Stimulated activated effector memory CD8-positive, alpha-beta T cell treated with anti-CD3 and anti-CD28 coated beads, Interleukin-12 subunit alpha, Interleukin-12 subunit beta, amount 100 ng/mL, for 72 hours (primary cell): ENCODE measurements at regions not wholly inside any gene's neighbourhood (a gene's known extent, or its start where the extent isn't known, plus 50 kb on each side); places are given as distances from the start of the nearest gene placed in this dataset.
A peak's percentile ranks its signal among the peaks of the same experiment; 100 is the strongest.

ENCODE experiments used
- ATAC-seq: fragments of 150-1000 bp; cut with Tn5 transposase; 2 replicates; pipeline ENCODE4 v1.10.0; 2021
- DNase-seq, 2 donors: peaks; one replicate each; pipeline ENCODE4 v3.0.0; 2021 to 2022; ENCODE audit warnings: low spot score in 2 of 2
- H3K27ac Mint-ChIP-seq: one replicate; pipeline ENCODE4 v1.8.0; 2022; ENCODE audit warnings: mild to moderate bottlenecking, mixed read lengths
- H3K36me3 Mint-ChIP-seq: one replicate; pipeline ENCODE4 v1.8.0; 2022; ENCODE audit warnings: mild to moderate bottlenecking, mixed read lengths
- H3K4me1 Mint-ChIP-seq: one replicate; pipeline ENCODE4 v1.8.0; 2022; ENCODE audit warnings: mixed read lengths
- H3K4me3 Mint-ChIP-seq: one replicate; pipeline ENCODE4 v1.8.0; 2022; ENCODE audit warnings: mild to moderate bottlenecking, mixed read lengths
- H3K9me3 Mint-ChIP-seq: one replicate; pipeline ENCODE4 v1.8.0; 2022; ENCODE audit warnings: mixed read lengths

- Mint-ChIP-seq H3K4me1 (no peaks in the 10 kb centered on the region), H3K36me3 (no peaks in the 10 kb centered on the region), H3K27ac (no peak overlapping the region), H3K9me3 (no peaks in the 10 kb centered on the region), H3K4me3 (no peak overlapping the region)
- DNase-seq (no peak), ATAC-seq (no peak)
Observed at GRCh38 chr15:73803806-73804205, 50.7 kb upstream of the INSYN1 start.

GRCh38 chr15:73805504-73806089 is 52.4 kb upstream of the INSYN1 start:
- Mint-ChIP-seq H3K4me3 (no peak overlapping the region), H3K4me1 (no peaks in the 10 kb centered on the region), H3K36me3 (no peaks in the 10 kb centered on the region), H3K27ac (no peak overlapping the region), H3K9me3 (no peaks in the 10 kb centered on the region)
- DNase-seq (no peak), ATAC-seq (no peak)

GRCh38 chr15:73806698-73807483 is 53.7 kb upstream of the INSYN1 start:
- Mint-ChIP-seq H3K36me3 (no peaks in the 10 kb centered on the region), H3K4me1 (no peaks in the 10 kb centered on the region), H3K4me3 (no peak overlapping the region), H3K9me3 (no peaks in the 10 kb centered on the region), H3K27ac (peak overlapping the region; percentile 20)
- ATAC-seq (no peak), DNase-seq (no peak)

- no peaks in the 10 kb centered on the region for H3K4me1 Mint-ChIP-seq
- H3K9me3 Mint-ChIP-seq = no peaks in the 10 kb centered on the region
- ATAC-seq = no peak
- no peak for DNase-seq
- no peak overlapping the region for H3K27ac Mint-ChIP-seq
- H3K4me3 Mint-ChIP-seq = no peak overlapping the region
- no peaks in the 10 kb centered on the region for H3K36me3 Mint-ChIP-seq
Observed at GRCh38 chr15:73807865-73808264, 54.7 kb upstream of the INSYN1 start.

- no peak overlapping the region for H3K4me3 Mint-ChIP-seq
- no peaks in the 10 kb centered on the region for H3K9me3 Mint-ChIP-seq
- no peaks in the 10 kb centered on the region for H3K4me1 Mint-ChIP-seq
- DNase-seq = no peak
- no peak overlapping the region for H3K27ac Mint-ChIP-seq
- peak; percentile 24 for ATAC-seq
- H3K36me3 Mint-ChIP-seq = no peaks in the 10 kb centered on the region
Observed at GRCh38 chr15:73809728-73810501, 56.8 kb upstream of the INSYN1 start.

GRCh38 chr15:73812806-73813465 is 59.8 kb upstream of the INSYN1 start:
- no peaks in the 10 kb centered on the region for H3K36me3 Mint-ChIP-seq
- no peaks in the 10 kb centered on the region for H3K4me1 Mint-ChIP-seq
- no peak overlapping the region for H3K4me3 Mint-ChIP-seq
- ATAC-seq (no peak), DNase-seq (no peak)
- no peaks in the 10 kb centered on the region for H3K9me3 Mint-ChIP-seq
- no peak overlapping the region for H3K27ac Mint-ChIP-seq

- H3K36me3 Mint-ChIP-seq = no peaks in the 10 kb centered on the region
- no peak overlapping the region for H3K4me3 Mint-ChIP-seq
- no peak for ATAC-seq
- H3K9me3 Mint-ChIP-seq = no peaks in the 10 kb centered on the region
- no peak overlapping the region for H3K27ac Mint-ChIP-seq
- H3K4me1 Mint-ChIP-seq = no peaks in the 10 kb centered on the region
- DNase-seq = no peak
Observed at GRCh38 chr15:73813589-73813988, 59.8 kb upstream of the TBC1D21 start.

- Mint-ChIP-seq H3K9me3 (no peaks in the 10 kb centered on the region), H3K27ac (no peak overlapping the region), H3K36me3 (no peaks in the 10 kb centered on the region), H3K4me3 (no peak overlapping the region), H3K4me1 (no peaks in the 10 kb centered on the region)
- ATAC-seq (peak; percentile 5), DNase-seq (no peak)
Observed at GRCh38 chr15:73818308-73818985, 54.9 kb upstream of the TBC1D21 start.

- no peaks in the 10 kb centered on the region for H3K4me1 Mint-ChIP-seq
- no peak overlapping the region for H3K4me3 Mint-ChIP-seq
- no peaks in the 10 kb centered on the region for H3K36me3 Mint-ChIP-seq
- H3K9me3 Mint-ChIP-seq = no peaks in the 10 kb centered on the region
- ATAC-seq = no peak
- no peak for DNase-seq
- no peak overlapping the region for H3K27ac Mint-ChIP-seq
Observed at GRCh38 chr15:73821181-73821580, 52.2 kb upstream of the TBC1D21 start.

GRCh38 chr15:73822998-73823397 is 50.4 kb upstream of the TBC1D21 start:
- no peak overlapping the region for H3K4me3 Mint-ChIP-seq
- H3K36me3 Mint-ChIP-seq = no peaks in the 10 kb centered on the region
- no peaks in the 10 kb centered on the region for H3K4me1 Mint-ChIP-seq
- no peak overlapping the region for H3K27ac Mint-ChIP-seq
- DNase-seq (no peak), ATAC-seq (no peak)
- no peaks in the 10 kb centered on the region for H3K9me3 Mint-ChIP-seq
